Esophagus muscularis mucosa (tissue), 4 donors: ENCODE measurements at regions not wholly inside any gene's neighbourhood (a gene's known extent, or its start where the extent isn't known, plus 50 kb on each side); places are given as distances from the start of the nearest gene placed in this dataset.

Experiments used
- CTCF ChIP-seq, 3 experiments: fragments of 200-600 bp in 2 of 3; fragments of 450-650 bp in 1 of 3; sonication (generic) in 2 of 3; IDR thresholded peaks; one replicate each; pipeline ENCODE4 v1.5.1; 2017 to 2019; ENCODE audit warnings: antibody characterized with exemption in 3 of 3, mild to moderate bottlenecking in 2 of 3, moderate library complexity in 1 of 3
- EP300 ChIP-seq: sonication (generic); formaldehyde crosslinking; IDR thresholded peaks from one replicate; pipeline ENCODE4 v1.6.1; 2017; ENCODE audit warnings: antibody characterized with exemption
- POLR2A ChIP-seq: fragments of 450-650 bp; IDR thresholded peaks from one replicate; pipeline ENCODE4 v1.6.1; 2017; ENCODE audit warnings: antibody characterized with exemption, moderate library complexity, mild to moderate bottlenecking, low read depth

- TF ChIP-seq CTCF (IDR thresholded peaks at IDR 0.05), result no peak
- no peak for TF ChIP-seq POLR2A
- no peak for TF ChIP-seq EP300
These were observed 179.1 kb upstream of the MIR17HG start for GRCh38 chr13:91168386-91168711.
